WERI-Rb-1 (cell line): ENCODE measurements at regions not wholly inside any gene's neighbourhood (a gene's known extent, or its start where the extent isn't known, plus 50 kb on each side); places are given as distances from the start of the nearest gene placed in this dataset.
"Not testable (repeated sequence)": the region's sequence is repeated elsewhere in the genome, so short reads cannot be mapped to it uniquely, and the experiment has no call there.

Experiments used
- DNase-seq: peaks from one replicate; pipeline ENCODE4 v3.0.0-alpha.2; 2020
- H3K27ac ChIP-seq: fragments of 250-450 bp; sonication (Bioruptor Pico); 2 replicates; pipeline ENCODE4 v1.5.1; 2020; ENCODE audit warnings: mild to moderate bottlenecking, moderate library complexity
- H3K27me3 ChIP-seq: fragments of 250-450 bp; sonication (Bioruptor Pico); 2 replicates; pipeline ENCODE4 v1.5.1; 2021; ENCODE audit warnings: mild to moderate bottlenecking, low read depth, moderate library complexity; ENCODE audit not compliant: insufficient read depth, severe bottlenecking
- H3K36me3 ChIP-seq: fragments of 250-450 bp; sonication (Bioruptor Pico); 2 replicates; pipeline ENCODE4 v1.5.1; 2020; ENCODE audit warnings: mild to moderate bottlenecking, moderate library complexity
- H3K4me3 ChIP-seq: 2 replicates; pipeline ENCODE4 v1.5.1; 2011; ENCODE audit warnings: low read depth, mild to moderate bottlenecking, control low read depth, low read length
- H3K9me3 ChIP-seq: fragments of 250-450 bp; sonication (Bioruptor Pico); 2 replicates; pipeline ENCODE4 v1.5.1; 2021; ENCODE audit warnings: mild to moderate bottlenecking, moderate library complexity; ENCODE audit not compliant: severe bottlenecking
- TF ChIP-seq, protein P1 (sequence below): IDR thresholded peaks from 2 replicates; pipeline ENCODE4 v1.5.1; 2011; ENCODE audit warnings: low read depth, mild to moderate bottlenecking, control low read depth, inconsistent platforms, low read length

- H3K9me3 ChIP-seq = no peaks in the 10 kb centered on the region
- DNase-seq = no peak
- H3K27me3 ChIP-seq = no peaks in the 10 kb centered on the region
- no peaks in the 10 kb centered on the region for H3K36me3 ChIP-seq
- no peak overlapping the region for H3K27ac ChIP-seq
- TF ChIP-seq, protein P1, sequence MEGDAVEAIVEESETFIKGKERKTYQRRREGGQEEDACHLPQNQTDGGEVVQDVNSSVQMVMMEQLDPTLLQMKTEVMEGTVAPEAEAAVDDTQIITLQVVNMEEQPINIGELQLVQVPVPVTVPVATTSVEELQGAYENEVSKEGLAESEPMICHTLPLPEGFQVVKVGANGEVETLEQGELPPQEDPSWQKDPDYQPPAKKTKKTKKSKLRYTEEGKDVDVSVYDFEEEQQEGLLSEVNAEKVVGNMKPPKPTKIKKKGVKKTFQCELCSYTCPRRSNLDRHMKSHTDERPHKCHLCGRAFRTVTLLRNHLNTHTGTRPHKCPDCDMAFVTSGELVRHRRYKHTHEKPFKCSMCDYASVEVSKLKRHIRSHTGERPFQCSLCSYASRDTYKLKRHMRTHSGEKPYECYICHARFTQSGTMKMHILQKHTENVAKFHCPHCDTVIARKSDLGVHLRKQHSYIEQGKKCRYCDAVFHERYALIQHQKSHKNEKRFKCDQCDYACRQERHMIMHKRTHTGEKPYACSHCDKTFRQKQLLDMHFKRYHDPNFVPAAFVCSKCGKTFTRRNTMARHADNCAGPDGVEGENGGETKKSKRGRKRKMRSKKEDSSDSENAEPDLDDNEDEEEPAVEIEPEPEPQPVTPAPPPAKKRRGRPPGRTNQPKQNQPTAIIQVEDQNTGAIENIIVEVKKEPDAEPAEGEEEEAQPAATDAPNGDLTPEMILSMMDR = no peak
- no peak overlapping the region for H3K4me3 ChIP-seq
Measured at GRCh38 chr1:220426989-220427388, 100.9 kb upstream of the MARK1 start.

- H3K9me3 ChIP-seq = no peaks in the 10 kb centered on the region
- no peaks in the 10 kb centered on the region for H3K36me3 ChIP-seq
- TF ChIP-seq, protein P1 = no peak
- no peaks in the 10 kb centered on the region for H3K27me3 ChIP-seq
- H3K4me3 ChIP-seq = no peak overlapping the region
- no peak for DNase-seq
- H3K27ac ChIP-seq = no peak overlapping the region
Measured at GRCh38 chr1:220425852-220426251, 102.1 kb upstream of the MARK1 start.

- no peak overlapping the region for H3K4me3 ChIP-seq
- H3K27ac ChIP-seq = no peak overlapping the region
- no peaks in the 10 kb centered on the region for H3K36me3 ChIP-seq
- no peaks in the 10 kb centered on the region for H3K9me3 ChIP-seq
- DNase-seq = no peak
- no peaks in the 10 kb centered on the region for H3K27me3 ChIP-seq
- TF ChIP-seq, protein P1 = no peak
Measured at GRCh38 chr1:220421508-220421907, 106.4 kb upstream of the MARK1 start.

DNA sequence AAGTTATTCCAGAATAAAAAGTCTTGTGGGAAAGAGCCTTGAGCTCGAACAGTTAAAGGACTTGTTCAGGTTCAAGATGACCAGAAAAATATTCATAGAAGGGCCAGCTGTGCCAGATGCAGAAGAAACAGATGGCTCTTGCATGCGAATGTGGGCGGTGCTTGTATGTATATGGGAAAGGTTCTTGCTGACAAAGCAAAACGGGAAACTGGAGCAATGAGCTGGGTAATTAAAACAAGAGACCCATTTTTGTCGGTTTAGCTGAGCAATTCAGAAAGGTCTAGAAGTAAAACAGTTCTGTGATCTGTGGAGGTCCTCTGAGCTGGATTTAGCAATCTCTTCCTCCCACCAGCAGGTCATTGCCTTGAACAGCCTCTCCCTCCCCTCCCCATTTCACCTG, 107.2 kb upstream of the MARK1 start:
- H3K4me3 ChIP-seq = no peak overlapping the region
- TF ChIP-seq, protein P1 = no peak
- no peaks in the 10 kb centered on the region for H3K27me3 ChIP-seq
- no peak overlapping the region for H3K27ac ChIP-seq
- no peaks in the 10 kb centered on the region for H3K9me3 ChIP-seq
- no peak for DNase-seq
- no peaks in the 10 kb centered on the region for H3K36me3 ChIP-seq

DNA sequence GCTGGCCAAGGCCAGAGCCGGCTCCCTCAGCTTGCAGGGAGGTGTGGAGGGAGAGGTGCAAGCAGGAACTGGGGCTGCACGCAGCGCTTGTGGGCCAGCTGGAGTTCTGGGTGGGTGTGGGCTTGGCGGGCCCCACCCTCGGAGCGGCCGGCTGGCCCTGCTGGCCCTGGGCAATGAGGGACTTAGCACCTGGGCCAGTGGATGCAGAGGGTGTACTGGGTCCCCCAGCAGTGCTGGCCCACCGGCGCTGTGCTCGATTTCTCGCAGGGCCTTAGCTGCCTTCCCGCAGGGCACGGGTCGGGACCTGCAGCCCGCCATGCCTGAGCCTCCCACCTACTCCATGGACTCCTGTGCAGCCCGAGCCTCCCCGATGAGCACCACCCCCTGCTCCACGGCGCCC, 115.6 kb upstream of the MARK1 start:
- H3K36me3 ChIP-seq, DNase-seq, H3K27me3 ChIP-seq, H3K27ac ChIP-seq, H3K4me3 ChIP-seq, H3K9me3 ChIP-seq: not testable (repeated sequence)

DNA sequence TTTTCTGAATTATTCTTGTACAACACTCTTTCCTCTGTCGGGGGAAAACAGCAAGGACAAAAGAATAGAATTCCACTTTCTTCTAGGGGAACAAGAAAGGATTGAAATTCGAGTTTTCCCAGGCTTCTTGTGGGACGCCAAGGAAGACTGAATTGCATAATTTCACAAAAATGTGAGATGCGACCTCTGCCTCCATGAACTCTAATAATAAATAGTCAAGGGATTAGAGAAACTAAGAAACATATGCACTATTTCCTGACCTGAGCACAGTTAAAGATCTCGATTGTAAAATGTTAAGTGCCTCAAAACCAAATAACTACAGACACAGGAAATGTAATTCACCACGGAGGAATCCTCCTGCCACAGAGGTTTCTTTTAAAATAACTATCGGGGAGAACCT, 117.3 kb upstream of the MARK1 start:
- TF ChIP-seq, protein P1 = no peak
- no peaks in the 10 kb centered on the region for H3K36me3 ChIP-seq
- H3K9me3 ChIP-seq = no peaks in the 10 kb centered on the region
- H3K27ac ChIP-seq = no peak overlapping the region
- H3K27me3 ChIP-seq = no peaks in the 10 kb centered on the region
- DNase-seq = no peak
- H3K4me3 ChIP-seq = no peak overlapping the region
